ENCODE measurements at regions not wholly inside any gene's neighbourhood (a gene's known extent, or its start where the extent isn't known, plus 50 kb on each side); places are given as distances from the start of the nearest gene placed in this dataset.

GRCh38 chr21:27571706-27572105 is 604.8 kb upstream of the ADAMTS5 start:
- no peaks in the 10 kb centered on the region for H3K9me3 ChIP-seq
- TF ChIP-seq, protein P1, sequence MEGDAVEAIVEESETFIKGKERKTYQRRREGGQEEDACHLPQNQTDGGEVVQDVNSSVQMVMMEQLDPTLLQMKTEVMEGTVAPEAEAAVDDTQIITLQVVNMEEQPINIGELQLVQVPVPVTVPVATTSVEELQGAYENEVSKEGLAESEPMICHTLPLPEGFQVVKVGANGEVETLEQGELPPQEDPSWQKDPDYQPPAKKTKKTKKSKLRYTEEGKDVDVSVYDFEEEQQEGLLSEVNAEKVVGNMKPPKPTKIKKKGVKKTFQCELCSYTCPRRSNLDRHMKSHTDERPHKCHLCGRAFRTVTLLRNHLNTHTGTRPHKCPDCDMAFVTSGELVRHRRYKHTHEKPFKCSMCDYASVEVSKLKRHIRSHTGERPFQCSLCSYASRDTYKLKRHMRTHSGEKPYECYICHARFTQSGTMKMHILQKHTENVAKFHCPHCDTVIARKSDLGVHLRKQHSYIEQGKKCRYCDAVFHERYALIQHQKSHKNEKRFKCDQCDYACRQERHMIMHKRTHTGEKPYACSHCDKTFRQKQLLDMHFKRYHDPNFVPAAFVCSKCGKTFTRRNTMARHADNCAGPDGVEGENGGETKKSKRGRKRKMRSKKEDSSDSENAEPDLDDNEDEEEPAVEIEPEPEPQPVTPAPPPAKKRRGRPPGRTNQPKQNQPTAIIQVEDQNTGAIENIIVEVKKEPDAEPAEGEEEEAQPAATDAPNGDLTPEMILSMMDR (IDR thresholded peaks at IDR 0.05) = no peak
- TF ChIP-seq POLR2A (IDR thresholded peaks at IDR 0.05) (no peak), POLR2AphosphoS5 (IDR thresholded peaks at IDR 0.05; ENCODE audit: insufficient read depth in 1 of 2, low read depth in 1 of 2) (no peak)
- H3K4me3 ChIP-seq = no peak overlapping the region
- DNase-seq (ENCODE audit: extremely low spot score in 2 of 2) = no peak
- H3K27me3 ChIP-seq = no peaks in the 10 kb centered on the region
- H3K4me1 ChIP-seq = no peaks in the 10 kb centered on the region
- no peak overlapping the region for H3K27ac ChIP-seq
- H3K36me3 ChIP-seq = no peaks in the 10 kb centered on the region
- intact Hi-C loops (cut with DNase I) = no loop called here

DNA sequence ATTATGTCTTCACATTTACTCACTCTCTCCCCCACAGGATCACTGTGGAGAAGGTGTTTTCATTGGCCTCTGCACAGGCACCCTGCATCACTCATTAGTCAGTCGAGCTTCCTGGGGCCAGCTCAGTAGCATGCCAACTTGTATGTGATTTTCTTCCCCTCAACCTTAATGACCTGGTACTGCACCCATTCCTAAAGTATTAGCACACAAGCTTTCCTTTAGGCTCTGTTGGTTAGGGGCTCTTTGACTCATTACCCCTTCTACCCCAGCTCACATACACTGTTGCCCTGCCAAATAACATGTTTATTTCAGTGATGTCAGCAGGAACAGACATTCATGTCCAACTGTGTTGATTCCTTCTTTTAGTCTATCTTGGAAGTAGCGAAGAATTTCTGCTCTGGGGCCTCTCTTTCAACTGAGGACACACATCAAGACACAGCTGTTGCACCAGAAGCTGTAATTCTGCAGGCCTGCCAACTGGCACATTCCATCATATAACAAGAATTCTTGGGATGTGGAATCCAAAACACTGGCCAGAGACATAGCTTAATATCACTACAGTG is 603.5 kb upstream of the ADAMTS5 start:
- H3K27me3 ChIP-seq = no peaks in the 10 kb centered on the region
- H3K4me3 ChIP-seq = no peak overlapping the region
- no peak overlapping the region for H3K27ac ChIP-seq
- H3K9me3 ChIP-seq = no peaks in the 10 kb centered on the region
- intact Hi-C loops (cut with DNase I) = no loop called here
- no peaks in the 10 kb centered on the region for H3K36me3 ChIP-seq
- no peak for TF ChIP-seq POLR2AphosphoS5 (IDR thresholded peaks at IDR 0.05; ENCODE audit: insufficient read depth in 1 of 2, low read depth in 1 of 2)
- TF ChIP-seq, protein P1 (IDR thresholded peaks at IDR 0.05) = no peak
- H3K4me1 ChIP-seq = no peaks in the 10 kb centered on the region
- DNase-seq (ENCODE audit: extremely low spot score in 2 of 2) = no peak

GRCh38 chr21:27569831-27570230 is 602.9 kb upstream of the ADAMTS5 start:
- no peaks in the 10 kb centered on the region for H3K27me3 ChIP-seq
- intact Hi-C loops (cut with DNase I) = loop anchor here (10.0 kb wide), 1 partner anchor 715 kb away; no protein-coding TSS in a partner anchor
- H3K4me1 ChIP-seq = no peaks in the 10 kb centered on the region
- no peak overlapping the region for H3K4me3 ChIP-seq
- no peaks in the 10 kb centered on the region for H3K9me3 ChIP-seq
- no peak for DNase-seq (ENCODE audit: extremely low spot score in 2 of 2)
- no peak for TF ChIP-seq POLR2A (IDR thresholded peaks at IDR 0.05)
- no peak for TF ChIP-seq POLR2AphosphoS5 (IDR thresholded peaks at IDR 0.05; ENCODE audit: insufficient read depth in 1 of 2, low read depth in 1 of 2)
- TF ChIP-seq, protein P1 (IDR thresholded peaks at IDR 0.05) = no peak
- H3K27ac ChIP-seq = no peak overlapping the region
- H3K36me3 ChIP-seq = no peaks in the 10 kb centered on the region

GRCh38 chr21:27569091-27569490 is 602.2 kb upstream of the ADAMTS5 start:
- intact Hi-C loops (cut with DNase I) = loop anchor here (10.0 kb wide), 1 partner anchor 714 kb away; no protein-coding TSS in a partner anchor

GRCh38 chr21:27567381-27567780 is 600.5 kb upstream of the ADAMTS5 start:
- Histone ChIP-seq H3K4me1 (no peaks in the 10 kb centered on the region), H3K27me3 (no peaks in the 10 kb centered on the region), H3K27ac (no peak overlapping the region), H3K4me3 (no peak overlapping the region), H3K9me3 (no peaks in the 10 kb centered on the region), H3K36me3 (no peaks in the 10 kb centered on the region)
- intact Hi-C loops (cut with DNase I) = loop anchor here (10.0 kb wide), 1 partner anchor 713 kb away; no protein-coding TSS in a partner anchor
- TF ChIP-seq, protein P1 (IDR thresholded peaks at IDR 0.05) = no peak
- no peak for TF ChIP-seq POLR2AphosphoS5 (IDR thresholded peaks at IDR 0.05; ENCODE audit: insufficient read depth in 1 of 2, low read depth in 1 of 2)
- TF ChIP-seq POLR2A (IDR thresholded peaks at IDR 0.05) = no peak
- DNase-seq (ENCODE audit: extremely low spot score in 2 of 2) = no peak

More at GRCh38 chr21:27569091-27569490, 602.2 kb upstream of the ADAMTS5 start:
- Histone ChIP-seq H3K27ac (no peak overlapping the region), H3K9me3 (no peaks in the 10 kb centered on the region), H3K36me3 (no peaks in the 10 kb centered on the region), H3K4me1 (no peaks in the 10 kb centered on the region), H3K27me3 (no peaks in the 10 kb centered on the region), H3K4me3 (no peak overlapping the region)
- no peak for TF ChIP-seq POLR2AphosphoS5 (IDR thresholded peaks at IDR 0.05; ENCODE audit: insufficient read depth in 1 of 2, low read depth in 1 of 2)
- TF ChIP-seq, protein P1 (IDR thresholded peaks at IDR 0.05) = no peak
- no peak for DNase-seq (ENCODE audit: extremely low spot score in 2 of 2)

Data from vagina (tissue), 2 donors.